NCI-H146 (cell line): ENCODE measurements at regions not wholly inside any gene's neighbourhood (a gene's known extent, or its start where the extent isn't known, plus 50 kb on each side); places are given as distances from the start of the nearest gene placed in this dataset.
"Not testable (repeated sequence)": the region's sequence is repeated elsewhere in the genome, so short reads cannot be mapped to it uniquely, and the experiment has no call there.

Experiments
- DNase-seq: peaks from one replicate; lab custom pipeline; 2025; lab: John Stamatoyannopoulos, UW

- DNase-seq = no peak
Observed at GRCh38 chr7:47089461-47089860, 492.4 kb downstream of the TNS3 start.

GRCh38 chr7:47089068-47089417 lies 492.9 kb downstream of the TNS3 start:
- DNase-seq = no peak

- peak; percentile 23 for DNase-seq
Observed at GRCh38 chr7:47088329-47089067, 493.4 kb downstream of the TNS3 start.

GRCh38 chr7:47087866-47088265 lies 494.0 kb downstream of the TNS3 start:
- no peak for DNase-seq

- DNase-seq = no peak
Observed at GRCh38 chr7:47085491-47086275, 496.2 kb downstream of the TNS3 start.

- no peak for DNase-seq
Observed at GRCh38 chr7:47083476-47084250, 498.2 kb downstream of the TNS3 start.

- DNase-seq = no peak
Observed at GRCh38 chr7:47080816-47081215, 501.1 kb downstream of the TNS3 start.

GRCh38 chr7:47078241-47078640 lies 503.7 kb downstream of the TNS3 start:
- DNase-seq = no peak

- no peak for DNase-seq
Observed at GRCh38 chr7:47074702-47075153, 507.2 kb downstream of the TNS3 start.

GRCh38 chr7:47073284-47073683 lies 508.6 kb downstream of the TNS3 start:
- no peak for DNase-seq

- DNase-seq = no peak
Observed at GRCh38 chr7:47071866-47072265, 510.0 kb downstream of the TNS3 start.

- no peak for DNase-seq
Observed at GRCh38 chr7:47069385-47070076, 512.4 kb downstream of the TNS3 start.

GRCh38 chr7:47066976-47067614 lies 514.8 kb downstream of the TNS3 start:
- no peak for DNase-seq

- no peak for DNase-seq
Observed at GRCh38 chr7:47056731-47057130, 525.2 kb downstream of the TNS3 start.

GRCh38 chr7:47052541-47053208 lies 529.2 kb downstream of the TNS3 start:
- DNase-seq = not testable (repeated sequence)

- no peak for DNase-seq
Observed at GRCh38 chr7:47049234-47049774, 532.6 kb downstream of the TNS3 start.

GRCh38 chr7:47047384-47047783 lies 534.5 kb downstream of the TNS3 start:
- DNase-seq = no peak

GRCh38 chr7:47046949-47047348 lies 535.0 kb downstream of the TNS3 start:
- no peak for DNase-seq

GRCh38 chr7:47045207-47046051 lies 536.5 kb downstream of the TNS3 start:
- no peak for DNase-seq

- DNase-seq = no peak
Observed at GRCh38 chr7:47044625-47045024, 537.3 kb downstream of the TNS3 start.
